CD14-positive monocyte (primary cell): ENCODE measurements at regions not wholly inside any gene's neighbourhood (a gene's known extent, or its start where the extent isn't known, plus 50 kb on each side); places are given as distances from the start of the nearest gene placed in this dataset.

Experiments used
- DNase-seq, 3 donors: peaks; one replicate each; pipeline ENCODE4 v3.0.0-alpha.2; 2011 to 2022
- H2AFZ ChIP-seq: 2 replicates; pipeline ENCODE4 v1.6.0; 2012; ENCODE audit warnings: mild to moderate bottlenecking, low read depth, low read length, inconsistent platforms; ENCODE audit not compliant: insufficient read depth, poor library complexity, severe bottlenecking
- H3K27ac ChIP-seq, 2 donors: 1 replicate in 1 of 2; 2 replicates in 1 of 2; pipeline ENCODE4 v1.5.1; 2012 to 2013; ENCODE audit warnings: low read length in 2 of 2, control low read depth in 1 of 2, inconsistent platforms in 1 of 2, low read depth in 1 of 2, mild to moderate bottlenecking in 1 of 2
- H3K27me3 ChIP-seq, 2 donors: one replicate each; pipeline versions ENCODE4 v1.6.0 to v1.6.1; 2011 to 2013; ENCODE audit warnings: low read length in 2 of 2; ENCODE audit not compliant: control insufficient read depth in 2 of 2, insufficient read depth in 2 of 2
- H3K36me3 ChIP-seq, 2 donors: replicated peaks in 1 of 2; 1 replicate in 1 of 2; 2 replicates in 1 of 2; pipeline versions ENCODE4 v1.5.1 to v1.6.1; 2012 to 2013; ENCODE audit warnings: low read length in 2 of 2, control low read depth in 1 of 2, inconsistent platforms in 1 of 2, mild to moderate bottlenecking in 1 of 2; ENCODE audit not compliant: insufficient read depth in 2 of 2, control insufficient read depth in 1 of 2
- H3K4me1 ChIP-seq, 2 donors: 1 replicate in 1 of 2; 2 replicates in 1 of 2; pipeline versions ENCODE4 v1.5.1 to v1.6.1; 2012 to 2013; ENCODE audit warnings: low read length in 2 of 2, control low read depth in 1 of 2, inconsistent platforms in 1 of 2, mild to moderate bottlenecking in 1 of 2, moderate library complexity in 1 of 2; ENCODE audit not compliant: insufficient read depth in 2 of 2, control insufficient read depth in 1 of 2
- H3K4me2 ChIP-seq: replicated peaks from 2 replicates; pipeline ENCODE3; 2012; ENCODE audit warnings: low read length, moderate library complexity, mild to moderate bottlenecking; ENCODE audit not compliant: poor library complexity, severe bottlenecking; ENCODE audit errors: extremely low read depth
- H3K4me3 ChIP-seq, 3 experiments: fragments of 200-600 bp in 1 of 3; sonication (generic) in 1 of 3; replicated peaks in 1 of 3; 1 replicate in 2 of 3; 2 replicates in 1 of 3; pipeline ENCODE4 v1.5.1; 2011 to 2013; ENCODE audit warnings: low read length in 3 of 3, mild to moderate bottlenecking in 3 of 3, control low read depth in 2 of 3, low read depth in 2 of 3, inconsistent platforms in 1 of 3, moderate library complexity in 1 of 3
- H3K79me2 ChIP-seq: 2 replicates; pipeline ENCODE4 v1.6.0; 2012; ENCODE audit warnings: mild to moderate bottlenecking, control low read depth, inconsistent platforms, low read length, moderate library complexity; ENCODE audit not compliant: insufficient read depth
- H3K9ac ChIP-seq: 2 replicates; pipeline ENCODE4 v1.6.0; 2017; ENCODE audit warnings: low read length, mild to moderate bottlenecking; ENCODE audit not compliant: insufficient read depth, poor library complexity, severe bottlenecking
- H3K9me3 ChIP-seq, 2 donors: replicated peaks in 1 of 2; 1 replicate in 1 of 2; 2 replicates in 1 of 2; pipeline versions ENCODE4 v1.5.1 to v1.6.1; 2012 to 2013; ENCODE audit warnings: low read length in 2 of 2, control low read depth in 1 of 2; ENCODE audit not compliant: control insufficient read depth in 1 of 2, insufficient read depth in 1 of 2
- H4K20me1 ChIP-seq: 2 replicates; pipeline ENCODE4 v1.6.0; 2012; ENCODE audit warnings: mild to moderate bottlenecking, low read length, control low read depth, moderate library complexity; ENCODE audit not compliant: insufficient read depth
- H3K27ac Mint-ChIP-seq, 7 donors: one replicate each; pipeline ENCODE4 v1.8.0; 2020; ENCODE audit warnings: mild to moderate bottlenecking in 7 of 7, mixed read lengths in 7 of 7, moderate library complexity in 6 of 7, inconsistent platforms in 2 of 7
- H3K27me3 Mint-ChIP-seq, 3 donors: one replicate each; pipeline ENCODE4 v1.8.0; 2021 to 2022; ENCODE audit warnings: low read depth in 3 of 3, mild to moderate bottlenecking in 3 of 3, mixed read lengths in 3 of 3, moderate library complexity in 3 of 3, inconsistent platforms in 1 of 3
- H3K36me3 Mint-ChIP-seq, 2 donors: one replicate each; pipeline ENCODE4 v1.8.0; 2020; ENCODE audit warnings: mixed read lengths in 2 of 2, inconsistent platforms in 1 of 2, mild to moderate bottlenecking in 1 of 2
- H3K4me1 Mint-ChIP-seq: one replicate; pipeline ENCODE4 v1.8.0; 2020; ENCODE audit warnings: mild to moderate bottlenecking, mixed read lengths
- H3K4me3 Mint-ChIP-seq, 2 donors: one replicate each; pipeline ENCODE4 v1.8.0; 2020; ENCODE audit warnings: mild to moderate bottlenecking in 2 of 2, mixed read lengths in 2 of 2, moderate library complexity in 1 of 2
- H3K9me3 Mint-ChIP-seq, 7 donors: one replicate each; pipeline ENCODE4 v1.8.0; 2020 to 2022; ENCODE audit warnings: mixed read lengths in 7 of 7, mild to moderate bottlenecking in 6 of 7, moderate library complexity in 6 of 7, inconsistent platforms in 2 of 7
- CTCF ChIP-seq: fragments of 200-600 bp; IDR thresholded peaks from one replicate; pipeline ENCODE4 v1.8.0; 2022; ENCODE audit warnings: antibody characterized with exemption, mild to moderate bottlenecking
- WGBS: methylation state at CpG from one replicate; pipeline ENCODE4 v1.1.5; 2013; ENCODE audit warnings: missing lambda C conversion rate; ENCODE audit not compliant: insufficient coverage; 5-methylcytosine and 5-hydroxymethylcytosine counted together
- intact Hi-C, 2 donors: fragments of 100-400 bp; cut with micrococcal nuclease; formaldehyde crosslinking; loops; one replicate each; pipeline versions ENCODE4 v1.15.0 to v1.15.1; 2023

- no CpG with 5 or more reads among the region's 1 CpG for WGBS
- no peak for DNase-seq
- no peaks in the 10 kb centered on the region for H3K36me3 ChIP-seq
- H3K9ac ChIP-seq, result no peak overlapping the region
- no peaks in the 10 kb centered on the region for H3K36me3 Mint-ChIP-seq
- H3K27me3 Mint-ChIP-seq, result peaks cover 10 to 13% (median 12%) of the 10 kb centered on the region in 3 donors
- H3K4me1 ChIP-seq, result no peaks in the 10 kb centered on the region
- H3K27ac Mint-ChIP-seq, result no peak overlapping the region
- H3K9me3 ChIP-seq, result peaks cover 0 to 1% of the 10 kb centered on the region in 2 donors
- no peak overlapping the region for H2AFZ ChIP-seq
- no peaks in the 10 kb centered on the region for H4K20me1 ChIP-seq
- peaks cover 4% of the 10 kb centered on the region in 2 donors for H3K27me3 ChIP-seq
- H3K4me3 Mint-ChIP-seq, result no peak overlapping the region
- TF ChIP-seq CTCF, result no peak
- H3K4me2 ChIP-seq, result no peak overlapping the region
- peaks cover 0 to 17% (median 4%) of the 10 kb centered on the region in 7 donors for H3K9me3 Mint-ChIP-seq
- intact Hi-C loops, result no loop called here
- peaks cover 3% of the 10 kb centered on the region for H3K4me1 Mint-ChIP-seq
- no peaks in the 10 kb centered on the region for H3K79me2 ChIP-seq
- no peak overlapping the region for H3K27ac ChIP-seq
- no peak overlapping the region for H3K4me3 ChIP-seq
Observed at GRCh38 chr7:25923741-25924460, 228.1 kb upstream of the NFE2L3 start.

- peaks cover 0 to 13% (median 3%) of the 10 kb centered on the region in 7 donors for H3K9me3 Mint-ChIP-seq
- TF ChIP-seq CTCF, result no peak
- no CpG with 5 or more reads among the region's 7 CpGs for WGBS
- peaks cover 13% of the 10 kb centered on the region in 3 donors for H3K27me3 Mint-ChIP-seq
- H3K27me3 ChIP-seq, result peaks cover 4% of the 10 kb centered on the region in 2 donors
- H3K4me3 Mint-ChIP-seq, result no peak overlapping the region
- H3K4me2 ChIP-seq, result no peak overlapping the region
- no peak overlapping the region for H3K4me3 ChIP-seq
- H3K79me2 ChIP-seq, result no peaks in the 10 kb centered on the region
- no peaks in the 10 kb centered on the region for H4K20me1 ChIP-seq
- peaks cover 3% of the 10 kb centered on the region for H3K4me1 Mint-ChIP-seq
- no peaks in the 10 kb centered on the region for H3K36me3 ChIP-seq
- H3K27ac ChIP-seq, result no peak overlapping the region
- peak in 2 of 3 donors; percentile 43 to 83 for DNase-seq
- no peak overlapping the region for H3K27ac Mint-ChIP-seq
- intact Hi-C loops, result no loop called here
- H2AFZ ChIP-seq, result no peak overlapping the region
- no peak overlapping the region for H3K9ac ChIP-seq
- no peaks in the 10 kb centered on the region for H3K4me1 ChIP-seq
- H3K36me3 Mint-ChIP-seq, result no peaks in the 10 kb centered on the region
- H3K9me3 ChIP-seq, result no peaks in the 10 kb centered on the region
Observed at GRCh38 chr7:25926009-25926408, 226.0 kb upstream of the NFE2L3 start.
